ENCODE measurements at regions not wholly inside any gene's neighbourhood (a gene's known extent, or its start where the extent isn't known, plus 50 kb on each side); places are given as distances from the start of the nearest gene placed in this dataset.

DNA sequence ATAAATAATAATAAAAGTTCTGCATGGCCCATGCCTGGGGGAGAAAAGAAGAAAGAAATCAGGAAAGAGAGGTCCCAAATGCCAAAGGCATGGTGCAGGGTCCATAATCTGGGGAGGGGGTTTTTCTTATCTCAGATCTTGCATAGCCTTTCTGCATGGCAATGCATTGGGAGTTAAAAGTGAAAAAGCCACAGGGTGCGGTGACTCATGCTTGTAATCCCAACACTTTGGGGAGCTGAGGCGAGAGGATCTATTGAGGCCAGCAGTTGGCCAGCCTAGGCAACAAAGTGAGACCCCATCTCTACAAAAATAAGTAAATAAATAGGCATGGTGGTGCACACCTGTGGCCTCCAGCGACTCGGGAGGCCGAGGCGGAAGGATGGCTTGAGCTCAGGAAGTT, 76.8 kb upstream of the GATA2 start:
- ATAC-seq, result no peak

DNA sequence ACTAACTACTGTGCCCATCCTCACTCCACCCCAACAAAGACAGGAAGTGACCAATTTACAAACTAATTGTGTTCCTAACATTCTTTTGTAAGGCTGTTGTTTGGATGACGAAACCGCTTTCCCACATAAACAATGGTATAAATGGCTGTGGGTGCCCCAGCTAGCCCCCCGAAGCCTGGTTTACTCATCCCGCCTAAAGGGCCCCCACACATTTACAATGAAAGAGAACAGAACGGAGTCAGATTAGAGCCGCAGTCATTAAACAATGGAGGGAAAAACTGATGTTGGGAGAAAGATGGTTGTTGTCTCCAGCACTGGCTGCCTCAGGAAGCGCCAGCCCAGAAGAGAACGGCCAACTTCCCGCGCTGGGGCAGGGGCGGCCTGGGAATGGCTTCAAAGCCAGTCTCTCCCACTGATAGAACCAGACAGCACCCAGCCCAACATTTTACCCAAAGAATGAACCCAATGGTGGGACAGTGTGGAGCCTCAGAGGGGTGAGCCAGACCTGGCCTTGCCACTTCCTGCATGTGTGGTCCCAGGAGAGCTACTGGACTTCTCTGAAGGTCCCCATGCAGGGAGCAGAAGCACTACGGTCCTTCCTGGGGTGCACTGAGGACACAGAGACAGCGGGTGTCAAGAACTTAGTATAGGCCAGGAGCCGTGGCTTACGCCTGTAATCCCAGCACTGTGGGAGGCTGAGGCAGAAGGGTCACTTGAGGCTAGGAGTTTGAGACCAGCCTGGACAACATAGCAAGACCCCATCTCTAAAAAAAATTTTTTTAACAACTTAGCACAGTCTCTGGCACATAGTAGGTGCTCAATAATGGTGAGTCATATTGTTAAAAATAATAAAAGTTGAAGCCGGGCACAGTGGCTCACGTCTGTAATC, 75.8 kb upstream of the GATA2 start:
- no peak for TF ChIP-seq POLR2AphosphoS5 (IDR thresholded peaks at IDR 0.05)
- no peak for TF ChIP-seq POLR2A (IDR thresholded peaks at IDR 0.05)
- TF ChIP-seq, protein P1, sequence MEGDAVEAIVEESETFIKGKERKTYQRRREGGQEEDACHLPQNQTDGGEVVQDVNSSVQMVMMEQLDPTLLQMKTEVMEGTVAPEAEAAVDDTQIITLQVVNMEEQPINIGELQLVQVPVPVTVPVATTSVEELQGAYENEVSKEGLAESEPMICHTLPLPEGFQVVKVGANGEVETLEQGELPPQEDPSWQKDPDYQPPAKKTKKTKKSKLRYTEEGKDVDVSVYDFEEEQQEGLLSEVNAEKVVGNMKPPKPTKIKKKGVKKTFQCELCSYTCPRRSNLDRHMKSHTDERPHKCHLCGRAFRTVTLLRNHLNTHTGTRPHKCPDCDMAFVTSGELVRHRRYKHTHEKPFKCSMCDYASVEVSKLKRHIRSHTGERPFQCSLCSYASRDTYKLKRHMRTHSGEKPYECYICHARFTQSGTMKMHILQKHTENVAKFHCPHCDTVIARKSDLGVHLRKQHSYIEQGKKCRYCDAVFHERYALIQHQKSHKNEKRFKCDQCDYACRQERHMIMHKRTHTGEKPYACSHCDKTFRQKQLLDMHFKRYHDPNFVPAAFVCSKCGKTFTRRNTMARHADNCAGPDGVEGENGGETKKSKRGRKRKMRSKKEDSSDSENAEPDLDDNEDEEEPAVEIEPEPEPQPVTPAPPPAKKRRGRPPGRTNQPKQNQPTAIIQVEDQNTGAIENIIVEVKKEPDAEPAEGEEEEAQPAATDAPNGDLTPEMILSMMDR (IDR thresholded peaks at IDR 0.05), result no peak
- TF ChIP-seq EP300 (IDR thresholded peaks at IDR 0.05), result no peak
- Histone ChIP-seq H3K4me3 (no peak overlapping the region), H3K36me3 (no peaks in the 10 kb centered on the region), H3K27ac (no peak overlapping the region), H3K4me1 (peaks cover 0 to 11% (median 0%) of the 10 kb centered on the region in 3 donors), H3K27me3 (peaks cover 57% of the 10 kb centered on the region), H3K9me3 (no peaks in the 10 kb centered on the region)
- 58 to 93% methylated on average over 4 to 12 of the region's 17 CpGs for whole genome bisulfite sequencing, 2 donors (ENCODE audit: low coverage in 1 of 2)
- no peak for ATAC-seq

More for the DNA sequence above, 76.8 kb upstream of the GATA2 start:
- Histone ChIP-seq H3K36me3 (no peaks in the 10 kb centered on the region), H3K9me3 (no peaks in the 10 kb centered on the region), H3K4me3 (no peak overlapping the region), H3K4me1 (peaks cover 0 to 11% (median 0%) of the 10 kb centered on the region in 3 donors), H3K27me3 (peaks cover 58% of the 10 kb centered on the region), H3K27ac (no peak overlapping the region)
- WGBS, 2 donors (ENCODE audit: low coverage in 1 of 2), result 71 to 90% methylated on average over 1 to 6 of the region's 6 CpGs
- TF ChIP-seq POLR2A (IDR thresholded peaks at IDR 0.05) (no peak), EP300 (IDR thresholded peaks at IDR 0.05) (no peak), POLR2AphosphoS5 (IDR thresholded peaks at IDR 0.05) (no peak)
- TF ChIP-seq, protein P1 (IDR thresholded peaks at IDR 0.05), result no peak

DNA sequence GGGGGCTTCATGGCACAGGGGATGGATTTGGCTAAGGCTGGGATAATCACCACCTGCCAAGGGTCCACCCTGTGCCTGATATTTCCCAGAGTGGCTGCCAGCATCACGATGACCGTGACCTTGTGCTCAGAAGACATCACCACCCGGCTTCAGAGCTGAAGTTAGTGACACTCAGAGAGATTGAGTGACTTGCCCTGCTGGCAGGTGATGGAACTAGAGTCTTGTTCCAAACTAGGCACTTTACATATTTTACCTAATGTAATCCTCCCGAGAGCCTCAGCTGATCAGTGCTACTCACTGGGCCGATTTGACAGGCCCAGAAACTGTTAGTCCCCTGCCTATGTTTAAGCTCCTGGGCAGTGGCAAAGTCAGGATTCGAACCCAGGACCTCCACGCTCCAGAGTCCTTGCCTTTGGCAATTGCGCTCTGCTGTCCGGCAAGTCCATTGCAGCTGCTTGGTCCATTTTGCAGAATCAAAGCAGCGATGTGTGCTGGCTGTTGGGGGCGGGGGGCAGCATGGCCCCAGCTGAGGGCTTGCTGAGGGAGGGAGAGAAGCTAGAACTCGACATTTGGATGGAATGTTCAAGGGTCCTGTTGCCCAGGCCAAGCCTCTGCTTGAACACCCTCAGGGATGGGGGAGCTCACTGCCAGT, 74.8 kb upstream of the GATA2 start:
- H3K9me3 ChIP-seq, result no peaks in the 10 kb centered on the region
- H3K4me3 ChIP-seq, result no peak overlapping the region
- H3K36me3 ChIP-seq, result no peaks in the 10 kb centered on the region
- peaks cover 50% of the 10 kb centered on the region for H3K27me3 ChIP-seq
- TF ChIP-seq POLR2A (IDR thresholded peaks at IDR 0.05) (no peak), EP300 (IDR thresholded peaks at IDR 0.05) (no peak), POLR2AphosphoS5 (IDR thresholded peaks at IDR 0.05) (no peak)
- TF ChIP-seq, protein P1 (IDR thresholded peaks at IDR 0.05), result no peak
- peaks cover 0 to 7% (median 0%) of the 10 kb centered on the region in 3 donors for H3K4me1 ChIP-seq
- ATAC-seq, result no peak
- H3K27ac ChIP-seq, result no peak overlapping the region
- 66 to 77% methylated on average over 2 to 9 of the region's 12 CpGs for WGBS, 2 donors (ENCODE audit: low coverage in 1 of 2)

DNA sequence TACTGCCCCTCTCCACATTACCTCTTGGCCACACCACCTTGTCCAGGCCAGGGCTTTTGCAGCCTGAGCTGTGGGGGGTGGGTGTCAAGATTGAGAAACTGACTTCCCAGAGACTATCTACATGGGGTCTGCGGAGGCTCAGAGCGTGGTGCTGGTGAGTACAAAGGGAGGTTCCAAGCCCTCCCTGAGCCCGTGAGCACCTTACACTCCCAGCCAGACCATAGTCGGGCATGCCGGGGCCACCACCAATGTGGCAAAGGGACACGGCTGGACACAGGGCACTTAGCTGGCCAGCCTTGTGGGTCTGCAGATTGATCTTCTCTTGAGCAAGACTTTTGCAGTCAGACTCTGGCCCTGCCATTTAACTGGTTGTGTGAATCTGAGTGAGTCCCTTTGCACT, 74.1 kb upstream of the GATA2 start:
- no peak overlapping the region for H3K27ac ChIP-seq
- H3K36me3 ChIP-seq, result no peaks in the 10 kb centered on the region
- H3K27me3 ChIP-seq, result peaks cover 43% of the 10 kb centered on the region
- no peak overlapping the region for H3K4me3 ChIP-seq
- ATAC-seq, result no peak
- TF ChIP-seq EP300 (IDR thresholded peaks at IDR 0.05), result no peak
- TF ChIP-seq, protein P1 (IDR thresholded peaks at IDR 0.05), result no peak
- no peak for TF ChIP-seq POLR2AphosphoS5 (IDR thresholded peaks at IDR 0.05)
- no peak for TF ChIP-seq POLR2A (IDR thresholded peaks at IDR 0.05)
- peaks cover 0 to under 1% (median 0%) of the 10 kb centered on the region in 3 donors for H3K4me1 ChIP-seq
- no peaks in the 10 kb centered on the region for H3K9me3 ChIP-seq
- no CpG with 5 or more reads among the region's 6 CpGs for WGBS, 2 donors (ENCODE audit: low coverage in 1 of 2)

Measured in gastroesophageal sphincter (tissue), 4 donors.